Left ventricle myocardium inferior (tissue), 1 donor: ENCODE measurements at regions not wholly inside any gene's neighbourhood (a gene's known extent, or its start where the extent isn't known, plus 50 kb on each side); places are given as distances from the start of the nearest gene placed in this dataset.

ENCODE experiments used
- DNase-seq: peaks from one replicate; pipeline ENCODE4 v3.0.0-alpha.2; 2020
- H3K27ac ChIP-seq: fragments of 200-600 bp; replicated peaks from 2 replicates; pipeline ENCODE4 v1.8.0; 2021
- H3K27me3 ChIP-seq: fragments of 200-600 bp; 2 replicates; pipeline ENCODE4 v1.8.0; 2021; ENCODE audit warnings: low read depth
- H3K36me3 ChIP-seq: fragments of 200-600 bp; 2 replicates; pipeline ENCODE4 v1.8.0; 2021
- H3K4me1 ChIP-seq: fragments of 200-600 bp; 2 replicates; pipeline ENCODE4 v1.8.0; 2021
- H3K4me3 ChIP-seq: fragments of 200-600 bp; 2 replicates; pipeline ENCODE4 v1.8.0; 2021; ENCODE audit warnings: mild to moderate bottlenecking, moderate library complexity
- H3K9me3 ChIP-seq: fragments of 200-600 bp; replicated peaks from 2 replicates; pipeline ENCODE4 v1.8.0; 2021
- CTCF ChIP-seq: fragments of 200-600 bp; IDR thresholded peaks from 2 replicates; pipeline ENCODE4 v1.8.0; 2021; ENCODE audit warnings: antibody characterized with exemption, mild to moderate bottlenecking, borderline replicate concordance
- intact Hi-C: fragments of 100-400 bp; cut with micrococcal nuclease; formaldehyde crosslinking; loops from one replicate; pipeline ENCODE4 v1.11.0; 2022
- donor health status: DM: no; HTN: yes; CAD: no; lungs with severe emphysema.

- Histone ChIP-seq H3K27ac (no peak overlapping the region), H3K36me3 (no peaks in the 10 kb centered on the region), H3K27me3 (no peaks in the 10 kb centered on the region), H3K4me1 (peaks cover 20% of the 10 kb centered on the region), H3K4me3 (no peak overlapping the region), H3K9me3 (no peaks in the 10 kb centered on the region)
- no peak for DNase-seq
- intact Hi-C loops, result no loop called here
- no peak for TF ChIP-seq CTCF
Observed at GRCh38 chr18:44625386-44625785, 55.3 kb upstream of the SETBP1 start.

DNA sequence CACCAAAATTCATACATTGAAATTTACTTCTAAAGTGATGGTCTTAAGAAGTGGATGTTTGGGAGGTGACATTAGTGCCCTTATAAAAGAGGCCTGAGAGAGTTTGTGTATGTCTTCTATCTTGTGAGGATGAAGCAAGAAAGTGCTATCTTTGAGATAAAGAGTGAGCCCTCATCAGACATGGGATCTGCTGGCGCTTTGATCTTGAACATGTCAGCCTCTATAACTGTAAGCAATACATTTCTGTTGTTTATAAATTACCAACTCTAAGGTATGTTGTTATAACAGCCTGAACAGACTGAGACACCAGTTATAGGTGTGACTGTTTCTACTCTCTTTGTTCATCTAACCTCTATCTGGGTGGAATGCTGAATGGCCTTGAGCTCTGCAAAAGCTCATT is 54.5 kb upstream of the SETBP1 start:
- no peak for TF ChIP-seq CTCF

DNA sequence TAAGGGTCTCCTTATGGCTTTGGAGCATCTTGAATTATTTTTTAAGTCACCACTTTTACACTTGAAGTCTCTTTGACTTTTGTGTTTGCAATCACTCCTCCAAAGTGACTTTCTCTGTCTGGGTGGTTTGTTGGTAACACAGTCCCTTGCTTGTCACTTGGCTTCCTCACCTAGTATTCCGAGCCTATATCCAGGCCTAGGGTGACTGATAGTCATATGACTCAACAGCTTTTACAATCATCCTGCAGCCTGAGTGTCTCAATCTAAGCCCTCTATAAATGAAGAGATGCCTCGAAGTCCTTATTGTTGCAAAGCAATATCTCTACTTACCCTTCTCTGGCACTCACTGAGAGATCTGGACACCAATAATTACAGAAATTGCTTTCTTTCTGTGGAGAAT is 53.9 kb upstream of the SETBP1 start:
- H3K4me3 ChIP-seq, result no peak overlapping the region
- H3K36me3 ChIP-seq, result no peaks in the 10 kb centered on the region
- no peaks in the 10 kb centered on the region for H3K9me3 ChIP-seq
- intact Hi-C loops, result no loop called here
- no peaks in the 10 kb centered on the region for H3K27me3 ChIP-seq
- TF ChIP-seq CTCF, result no peak
- DNase-seq, result no peak
- H3K4me1 ChIP-seq, result peaks cover 21% of the 10 kb centered on the region
- no peak overlapping the region for H3K27ac ChIP-seq

More for the DNA sequence above, 54.5 kb upstream of the SETBP1 start:
- no peak for DNase-seq
- Histone ChIP-seq H3K4me3 (no peak overlapping the region), H3K27ac (no peak overlapping the region), H3K36me3 (no peaks in the 10 kb centered on the region), H3K27me3 (no peaks in the 10 kb centered on the region), H3K9me3 (no peaks in the 10 kb centered on the region), H3K4me1 (peaks cover 20% of the 10 kb centered on the region)
- intact Hi-C loops, result no loop called here

DNA sequence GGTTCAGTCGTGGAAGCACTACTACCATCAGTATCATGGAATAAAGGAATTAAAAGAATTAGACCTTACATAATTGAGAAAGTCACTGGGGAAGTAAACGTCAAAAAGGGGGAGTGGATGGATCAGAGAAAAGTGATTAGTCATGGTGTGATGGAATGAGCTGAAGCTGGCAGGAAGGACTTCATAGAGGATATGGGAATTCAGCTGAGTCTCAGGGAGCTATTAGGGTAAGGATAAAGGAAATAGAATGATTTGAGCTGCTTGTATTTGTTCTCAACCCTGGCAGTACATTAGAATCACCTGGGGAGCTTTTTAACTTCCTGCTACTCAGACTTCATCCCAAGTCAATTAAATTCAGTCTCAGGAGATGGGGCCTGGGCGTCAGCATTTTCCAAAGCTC is 53.4 kb upstream of the SETBP1 start:
- intact Hi-C loops, result no loop called here
- no peak for TF ChIP-seq CTCF

GRCh38 chr18:44629406-44629805 is 51.3 kb upstream of the SETBP1 start:
- TF ChIP-seq CTCF, result no peak
- intact Hi-C loops, result no loop called here
- Histone ChIP-seq H3K36me3 (no peaks in the 10 kb centered on the region), H3K4me3 (no peak overlapping the region), H3K9me3 (no peaks in the 10 kb centered on the region), H3K27me3 (no peaks in the 10 kb centered on the region), H3K27ac (no peak overlapping the region), H3K4me1 (peaks cover 30% of the 10 kb centered on the region)
- DNase-seq, result no peak

More for the DNA sequence above, 53.4 kb upstream of the SETBP1 start:
- H3K4me3 ChIP-seq, result no peak overlapping the region
- H3K9me3 ChIP-seq, result no peaks in the 10 kb centered on the region
- H3K36me3 ChIP-seq, result no peaks in the 10 kb centered on the region
- H3K27me3 ChIP-seq, result no peaks in the 10 kb centered on the region
- no peak overlapping the region for H3K27ac ChIP-seq
- no peak for DNase-seq
- H3K4me1 ChIP-seq, result peaks cover 25% of the 10 kb centered on the region

- H3K27ac ChIP-seq, result no peak overlapping the region
- peaks cover 30% of the 10 kb centered on the region for H3K4me1 ChIP-seq
- no peaks in the 10 kb centered on the region for H3K9me3 ChIP-seq
- intact Hi-C loops, result no loop called here
- no peaks in the 10 kb centered on the region for H3K27me3 ChIP-seq
- TF ChIP-seq CTCF, result no peak
- H3K4me3 ChIP-seq, result no peak overlapping the region
- no peak for DNase-seq
- no peaks in the 10 kb centered on the region for H3K36me3 ChIP-seq
Observed at GRCh38 chr18:44630118-44630517, 50.6 kb upstream of the SETBP1 start.
